Common myeloid progenitor, CD34-positive (primary cell): ENCODE measurements at regions not wholly inside any gene's neighbourhood (a gene's known extent, or its start where the extent isn't known, plus 50 kb on each side); places are given as distances from the start of the nearest gene placed in this dataset.

ENCODE experiments used
- CTCF ChIA-PET: fragments of 350-600 bp; sonication (Branson Sonifier 250); formaldehyde crosslinking; loops from one replicate; lab custom pipeline; 2021; ENCODE audit warnings: antibody characterized with exemption; lab: Charles Lee
- POLR2A ChIA-PET: fragments of 350-600 bp; sonication (Branson Sonifier 250); formaldehyde crosslinking; loops from one replicate; lab custom pipeline; 2021; ENCODE audit warnings: antibody characterized with exemption; lab: Charles Lee
- DNase-seq, 3 donors: peaks; one replicate each; pipeline versions ENCODE4 v3.0.0 to v3.0.0-alpha.2; 2013
- H3K27ac ChIP-seq, 2 experiments: 1 replicate in 1 of 2; 2 replicates in 1 of 2; pipeline ENCODE4 v1.7.0; 2013; ENCODE audit warnings: inconsistent platforms in 2 of 2, low read length in 2 of 2, mild to moderate bottlenecking in 2 of 2, low read depth in 1 of 2, moderate library complexity in 1 of 2; ENCODE audit not compliant: severe bottlenecking in 2 of 2, insufficient read depth in 1 of 2, poor library complexity in 1 of 2
- H3K27me3 ChIP-seq, 5 experiments: replicated peaks in 2 of 5; 1 replicate in 3 of 5; 2 replicates in 2 of 5; pipeline versions ENCODE4 v1.6.1 to v1.7.0; 2013; ENCODE audit warnings: low read length in 4 of 5, mild to moderate bottlenecking in 2 of 5, moderate library complexity in 2 of 5, inconsistent platforms in 1 of 5; ENCODE audit not compliant: insufficient read depth in 5 of 5, control insufficient read depth in 4 of 5
- H3K36me3 ChIP-seq, 4 experiments: 1 replicate in 2 of 4; 2 replicates in 2 of 4; pipeline versions ENCODE4 v1.6.1 to v1.7.0; 2013; ENCODE audit warnings: low read length in 3 of 4, control low read depth in 1 of 4, mild to moderate bottlenecking in 1 of 4; ENCODE audit not compliant: control insufficient read depth in 4 of 4, insufficient read depth in 4 of 4
- H3K4me1 ChIP-seq, 4 experiments: 1 replicate in 3 of 4; 2 replicates in 1 of 4; pipeline versions ENCODE4 v1.6.1 to v1.7.1; 2013; ENCODE audit warnings: low read length in 3 of 4, mild to moderate bottlenecking in 3 of 4, control low read depth in 1 of 4, inconsistent platforms in 1 of 4, moderate library complexity in 1 of 4; ENCODE audit not compliant: control insufficient read depth in 4 of 4, insufficient read depth in 4 of 4; ENCODE audit errors: control extremely low read depth in 1 of 4
- H3K4me3 ChIP-seq, 7 experiments: 1 replicate in 4 of 7; 2 replicates in 3 of 7; pipeline versions ENCODE4 v1.5.1 to v1.7.0; 2013; ENCODE audit warnings: mild to moderate bottlenecking in 7 of 7, low read length in 6 of 7, moderate library complexity in 6 of 7, inconsistent platforms in 2 of 7, low read depth in 2 of 7, control low read depth in 1 of 7; ENCODE audit not compliant: insufficient read depth in 4 of 7, control insufficient read depth in 1 of 7; ENCODE audit errors: extremely low read depth in 1 of 7
- H3K9me3 ChIP-seq, 5 experiments: 1 replicate in 4 of 5; 2 replicates in 1 of 5; pipeline versions ENCODE4 v1.6.1 to v1.7.1; 2013; ENCODE audit warnings: low read length in 4 of 5, mild to moderate bottlenecking in 2 of 5, inconsistent platforms in 1 of 5, low read depth in 1 of 5, moderate library complexity in 1 of 5; ENCODE audit not compliant: control insufficient read depth in 4 of 5, insufficient read depth in 2 of 5; ENCODE audit errors: control extremely low read depth in 1 of 5
- WGBS: methylation state at CpG from one replicate; pipeline ENCODE4 v1.1.5; 2013; ENCODE audit not compliant: insufficient coverage; 5-methylcytosine and 5-hydroxymethylcytosine counted together

GRCh38 chr11:107179829-107180228 is 161.6 kb upstream of the GUCY1A2 start:
- no CpG with 5 or more reads among the region's 1 CpG for WGBS
- H3K36me3 ChIP-seq, result no peaks in the 10 kb centered on the region
- H3K9me3 ChIP-seq, result no peaks in the 10 kb centered on the region
- no peak overlapping the region for H3K27ac ChIP-seq
- no peak overlapping the region for H3K4me3 ChIP-seq
- no peak for DNase-seq
- H3K4me1 ChIP-seq, result no peaks in the 10 kb centered on the region
- ChIA-PET CTCF (no interaction called here), POLR2A (no interaction called here)
- H3K27me3 ChIP-seq, result no peaks in the 10 kb centered on the region

- Histone ChIP-seq H3K9me3 (no peaks in the 10 kb centered on the region), H3K27ac (no peak overlapping the region), H3K4me1 (no peaks in the 10 kb centered on the region), H3K27me3 (no peaks in the 10 kb centered on the region), H3K36me3 (no peaks in the 10 kb centered on the region), H3K4me3 (no peak overlapping the region)
- 94% methylated on average over 15 of the region's 15 CpGs for WGBS
- ChIA-PET POLR2A (no interaction called here), CTCF (no interaction called here)
- no peak for DNase-seq
Observed at GRCh38 chr11:107177106-107177477, 158.8 kb upstream of the GUCY1A2 start.

DNA sequence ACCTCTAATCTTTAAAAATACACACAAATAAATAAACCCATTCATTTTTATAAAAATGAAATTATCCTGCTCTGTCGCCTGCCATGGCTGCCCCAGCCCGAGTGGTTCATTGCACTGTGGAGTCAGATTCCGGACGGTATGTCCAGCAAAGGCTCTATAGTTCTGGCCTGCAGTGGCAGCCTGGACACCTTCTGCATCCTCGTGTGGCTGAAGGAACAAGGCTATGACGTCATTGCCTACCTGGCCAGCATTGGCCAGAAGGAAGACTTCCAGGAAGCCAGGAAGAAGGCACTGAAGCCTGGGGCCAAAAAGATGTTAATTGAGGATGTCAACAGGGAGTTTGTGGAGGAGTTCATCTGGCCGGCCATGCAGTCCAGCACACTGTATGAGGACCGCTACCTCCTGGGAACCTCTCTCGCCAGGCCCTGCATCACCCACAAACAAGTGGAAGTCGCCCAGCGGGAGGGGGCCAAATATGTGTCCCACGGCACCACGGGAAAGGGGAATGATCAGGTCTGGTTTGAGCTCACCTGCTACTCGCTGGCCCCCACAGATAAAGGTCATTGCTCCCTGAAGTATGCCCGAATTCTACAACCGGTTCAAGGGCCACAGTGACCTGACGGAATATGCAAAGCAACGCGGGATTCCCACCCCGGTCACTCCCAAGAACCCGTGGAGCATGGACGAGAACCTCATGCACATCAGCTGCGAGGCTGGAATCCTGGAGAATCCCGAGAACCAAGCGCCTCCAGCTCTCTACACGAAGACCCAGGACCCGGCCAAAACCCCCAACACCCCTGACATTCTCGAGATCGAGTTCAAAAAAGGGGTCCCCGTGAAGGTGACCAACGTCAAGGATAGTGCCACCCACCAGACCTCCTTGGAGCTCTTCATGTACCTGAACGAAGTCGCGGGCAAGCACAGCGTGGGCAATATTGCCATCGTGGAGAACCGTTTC is 158.2 kb upstream of the GUCY1A2 start:
- H3K9me3 ChIP-seq, result no peaks in the 10 kb centered on the region
- WGBS, result 97% methylated on average over 36 of the region's 37 CpGs
- no peak overlapping the region for H3K27ac ChIP-seq
- H3K27me3 ChIP-seq, result no peaks in the 10 kb centered on the region
- CTCF ChIA-PET, result no interaction called here
- no peak overlapping the region for H3K4me3 ChIP-seq
- POLR2A ChIA-PET, result no interaction called here
- H3K4me1 ChIP-seq, result no peaks in the 10 kb centered on the region
- H3K36me3 ChIP-seq, result no peaks in the 10 kb centered on the region
- DNase-seq, result no peak

DNA sequence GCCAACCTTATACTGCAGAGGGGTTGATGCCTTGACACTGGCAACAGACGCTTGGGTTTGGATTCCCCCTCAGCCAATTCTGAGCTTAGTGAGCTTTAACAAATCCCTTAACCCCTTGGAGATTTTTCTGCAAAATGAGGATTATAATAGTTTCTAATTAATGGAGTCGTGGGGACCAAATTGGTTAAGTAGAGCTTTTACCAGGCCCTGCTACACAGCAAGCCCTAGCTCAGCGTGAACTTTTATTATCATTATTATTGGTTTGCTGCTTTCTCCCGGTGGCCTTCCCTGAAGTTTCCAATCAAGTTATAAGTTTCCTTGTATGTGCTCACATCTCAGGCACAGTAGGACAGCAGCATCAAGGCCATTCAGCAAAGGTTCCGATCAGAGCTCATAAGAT is 156.6 kb upstream of the GUCY1A2 start:
- POLR2A ChIA-PET, result no interaction called here
- H3K27ac ChIP-seq, result no peak overlapping the region

DNA sequence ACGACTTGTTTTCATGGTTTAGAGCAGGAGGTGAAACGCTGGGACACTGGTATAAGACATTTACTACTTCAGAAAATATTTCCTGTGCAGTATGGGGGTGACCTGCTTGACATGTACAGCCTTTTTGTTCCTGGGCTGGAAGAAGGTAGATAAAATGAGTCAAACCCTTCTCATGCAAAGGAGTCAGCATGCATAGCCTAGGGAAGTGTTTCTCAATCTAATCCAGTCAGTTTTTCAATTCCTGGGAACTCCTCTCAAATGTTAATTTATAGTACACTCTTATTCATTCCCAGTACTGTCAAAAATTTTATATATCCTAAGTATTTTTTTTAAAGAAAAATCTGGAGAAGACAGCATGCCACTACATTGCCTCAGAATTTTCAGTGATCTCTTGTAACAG is 154.7 kb upstream of the GUCY1A2 start:
- H3K27me3 ChIP-seq, result no peaks in the 10 kb centered on the region
- H3K27ac ChIP-seq, result no peak overlapping the region
- H3K36me3 ChIP-seq, result no peaks in the 10 kb centered on the region
- whole genome bisulfite sequencing, result no CpG with 5 or more reads among the region's 2 CpGs
- DNase-seq, result no peak
- no peaks in the 10 kb centered on the region for H3K9me3 ChIP-seq
- H3K4me1 ChIP-seq, result no peaks in the 10 kb centered on the region
- H3K4me3 ChIP-seq, result no peak overlapping the region
- CTCF ChIA-PET, result no interaction called here
- POLR2A ChIA-PET, result no interaction called here

More for the DNA sequence above, 156.6 kb upstream of the GUCY1A2 start:
- 94% methylated on average over 2 of the region's 5 CpGs for WGBS
- Histone ChIP-seq H3K9me3 (no peaks in the 10 kb centered on the region), H3K36me3 (no peaks in the 10 kb centered on the region), H3K4me1 (no peaks in the 10 kb centered on the region), H3K4me3 (no peak overlapping the region), H3K27me3 (no peaks in the 10 kb centered on the region)
- CTCF ChIA-PET, result no interaction called here
- no peak for DNase-seq

GRCh38 chr11:107157809-107158187 is 139.5 kb upstream of the GUCY1A2 start:
- Histone ChIP-seq H3K27ac (no peak overlapping the region), H3K27me3 (no peaks in the 10 kb centered on the region), H3K9me3 (no peaks in the 10 kb centered on the region), H3K4me3 (no peak overlapping the region), H3K36me3 (no peaks in the 10 kb centered on the region), H3K4me1 (no peaks in the 10 kb centered on the region)
- no peak for DNase-seq
- ChIA-PET POLR2A (no interaction called here), CTCF (interaction anchor here (1.1 kb wide), 1 partner anchor 34 kb away, joined by 3 read pairs; no protein-coding TSS in a partner anchor)
- 44% methylated on average over 1 of the region's 1 CpG for WGBS

DNA sequence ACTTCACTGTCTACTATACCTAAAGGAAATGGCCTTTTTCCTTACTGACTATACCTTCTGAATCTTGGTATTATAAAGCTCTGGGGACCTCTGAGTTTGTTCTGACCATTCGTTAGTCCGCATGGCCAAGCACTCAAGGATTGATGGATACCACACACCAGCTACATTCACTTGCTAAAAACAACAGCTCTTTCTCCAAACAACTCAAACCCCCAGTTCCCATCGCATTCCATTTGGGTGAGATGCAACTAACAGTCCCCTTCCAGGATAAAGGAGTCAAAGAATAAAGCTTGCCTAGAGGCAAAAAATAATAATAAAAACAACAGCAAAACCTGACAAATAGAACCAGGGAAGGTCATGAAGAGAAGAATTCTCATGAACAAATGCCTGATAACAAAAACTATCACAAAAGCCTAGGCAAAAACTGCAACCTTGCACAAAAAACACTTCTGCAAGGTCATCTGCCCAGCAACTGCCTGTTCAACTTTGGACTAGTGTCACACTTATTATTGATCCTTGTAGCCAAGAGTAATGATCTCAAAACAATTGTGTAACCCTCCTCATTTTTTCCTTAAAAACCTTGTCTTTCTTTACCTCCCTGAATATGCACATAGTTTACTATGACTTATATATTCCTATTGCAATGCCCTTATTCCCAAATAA is 139.0 kb upstream of the GUCY1A2 start:
- no peak for DNase-seq
- Histone ChIP-seq H3K4me1 (no peaks in the 10 kb centered on the region), H3K4me3 (no peak overlapping the region), H3K9me3 (no peaks in the 10 kb centered on the region), H3K27me3 (no peaks in the 10 kb centered on the region), H3K27ac (no peak overlapping the region), H3K36me3 (no peaks in the 10 kb centered on the region)
- 63% methylated on average over 2 of the region's 3 CpGs for WGBS
- ChIA-PET CTCF (interaction anchor here (1.1 kb wide), 1 partner anchor 33 kb away, joined by 3 read pairs; no protein-coding TSS in a partner anchor), POLR2A (no interaction called here)
